NB4 (cell line): ENCODE measurements at regions not wholly inside any gene's neighbourhood (a gene's known extent, or its start where the extent isn't known, plus 50 kb on each side); places are given as distances from the start of the nearest gene placed in this dataset.

Experiments used
- CTCF ChIP-seq: IDR thresholded peaks from one replicate; pipeline ENCODE4 v1.5.1; 2012; ENCODE audit warnings: low read depth, low read length
- MAX ChIP-seq: IDR thresholded peaks from 2 replicates; pipeline ENCODE4 v1.6.1; 2011; ENCODE audit warnings: low read depth, low read length
- MYC ChIP-seq: IDR thresholded peaks from 2 replicates; pipeline ENCODE4 v1.6.1; 2011; ENCODE audit warnings: low read depth, low read length

- TF ChIP-seq CTCF (no peak), MAX (no peak), MYC (no peak)
These were observed 51.6 kb upstream of the FHIP2A start for GRCh38 chr10:114770009-114770408.
